Epithelial cell of prostate (primary cell): ENCODE measurements at regions not wholly inside any gene's neighbourhood (a gene's known extent, or its start where the extent isn't known, plus 50 kb on each side); places are given as distances from the start of the nearest gene placed in this dataset.

Experiments
- DNase-seq: peaks from one replicate; pipeline ENCODE4 v3.0.0-alpha.2; 2011; ENCODE audit warnings: low read depth, low spot score
- H3K27ac ChIP-seq: fragments of 450-650 bp; 2 replicates; pipeline ENCODE4 v1.5.1; 2017; ENCODE audit warnings: mild to moderate bottlenecking

GRCh38 chr4:182973941-182974340 lies 56.8 kb upstream of the DCTD start:
- DNase-seq: no peak
- H3K27ac ChIP-seq: no peak overlapping the region

GRCh38 chr4:182973511-182973911 lies 56.3 kb upstream of the DCTD start:
- DNase-seq: no peak
- no peak overlapping the region for H3K27ac ChIP-seq

DNA sequence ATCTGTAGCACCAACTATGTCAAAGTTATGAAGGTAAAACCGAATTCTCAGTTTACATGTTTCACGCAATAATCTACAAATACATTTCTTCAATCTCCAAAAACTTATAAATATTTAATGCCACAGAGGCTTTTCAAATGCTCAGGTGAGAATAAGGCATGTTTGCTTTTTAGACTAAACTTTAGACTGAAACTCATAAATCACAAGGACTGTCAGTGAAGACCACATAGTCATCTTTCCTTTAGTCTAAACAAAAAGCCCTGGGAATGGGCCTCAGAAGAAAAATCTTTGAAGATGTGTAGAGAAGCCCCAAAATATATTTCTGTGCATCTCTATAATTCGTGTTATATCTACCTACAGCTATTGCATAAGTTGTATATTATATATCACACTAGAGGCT lies 54.5 kb upstream of the DCTD start:
- no peak for DNase-seq
- no peak overlapping the region for H3K27ac ChIP-seq

- H3K27ac ChIP-seq: no peak overlapping the region
- DNase-seq: no peak
Measured at GRCh38 chr4:182969651-182970279, 52.6 kb upstream of the DCTD start.

- DNase-seq: no peak
- H3K27ac ChIP-seq: no peak overlapping the region
Measured at GRCh38 chr4:182968917-182969650, 51.9 kb upstream of the DCTD start.

- H3K27ac ChIP-seq: no peak overlapping the region
- DNase-seq: no peak
Measured at GRCh38 chr4:182967403-182967802, 50.2 kb upstream of the DCTD start.
